H1 (cell line): ENCODE measurements at regions not wholly inside any gene's neighbourhood (a gene's known extent, or its start where the extent isn't known, plus 50 kb on each side); places are given as distances from the start of the nearest gene placed in this dataset.

ENCODE experiments used
- CTCF ChIA-PET: fragments of 300-600 bp; sonication (Branson Sonifier 250); formaldehyde crosslinking; loops from one replicate; lab custom pipeline; 2021; ENCODE audit not compliant: partially characterized antibody; lab: Charles Lee
- POLR2A ChIA-PET: fragments of 300-600 bp; sonication (Branson Sonifier 250); formaldehyde crosslinking; loops from one replicate; lab custom pipeline; 2021; ENCODE audit warnings: inconsistent platforms; ENCODE audit not compliant: partially characterized antibody; lab: Charles Lee
- DNase-seq, 2 experiments: peaks; one replicate each; pipeline versions ENCODE4 v3.0.0 to v3.0.0-alpha.2; 2010 to 2022; ENCODE audit warnings: low spot score in 2 of 2, low read depth in 1 of 2, mixed read lengths in 1 of 2
- FAIRE-seq: peaks from 2 replicates; lab custom pipeline; 2011; peaks lifted over from hg19 to GRCh38; lab: Jason Lieb, UNC
- H2AFZ ChIP-seq: 2 replicates; pipeline ENCODE4 v1.8.1; 2012; ENCODE audit warnings: low read length, inconsistent platforms
- H2AK5ac ChIP-seq: 2 replicates; pipeline ENCODE4 v1.6.1; 2013; ENCODE audit warnings: low read depth, low read length
- H2BK120ac ChIP-seq: replicated peaks from 2 replicates; pipeline ENCODE3; 2013; ENCODE audit warnings: low read depth, low read length, inconsistent platforms
- H2BK12ac ChIP-seq: 2 replicates; pipeline ENCODE4 v1.6.1; 2013; ENCODE audit warnings: low read depth, low read length
- H2BK15ac ChIP-seq: 2 replicates; pipeline ENCODE4 v1.6.1; 2013; ENCODE audit warnings: low read length
- H2BK20ac ChIP-seq: 2 replicates; pipeline ENCODE4 v1.6.1; 2013; ENCODE audit warnings: low read length
- H2BK5ac ChIP-seq: 2 replicates; pipeline ENCODE4 v1.6.1; 2013; ENCODE audit warnings: low read depth, low read length
- H3K14ac ChIP-seq: 2 replicates; pipeline ENCODE4 v1.6.1; 2013; ENCODE audit warnings: inconsistent platforms; ENCODE audit not compliant: insufficient read length
- H3K18ac ChIP-seq: 2 replicates; pipeline ENCODE4 v1.6.1; 2013; ENCODE audit warnings: low read length; ENCODE audit errors: extremely low read depth
- H3K23ac ChIP-seq: 2 replicates; pipeline ENCODE4 v1.6.1; 2013; ENCODE audit warnings: inconsistent platforms; ENCODE audit not compliant: insufficient read length
- H3K23me2 ChIP-seq: 2 replicates; pipeline ENCODE4 v1.6.1; 2013; ENCODE audit warnings: low read depth, low read length
- H3K27ac ChIP-seq: 2 replicates; pipeline ENCODE4 v1.6.1; 2011; ENCODE audit warnings: low read depth, low read length, inconsistent platforms
- H3K27me3 ChIP-seq, 4 experiments: replicated peaks in 1 of 4; 1 replicate in 1 of 4; 2 replicates in 3 of 4; pipeline versions ENCODE4 v1.6.1 to v1.8.1; 2011 to 2013; ENCODE audit warnings: low read length in 3 of 4, mild to moderate bottlenecking in 3 of 4, inconsistent platforms in 2 of 4, mixed read lengths in 2 of 4, moderate library complexity in 1 of 4; ENCODE audit not compliant: control insufficient read depth in 3 of 4, insufficient read depth in 3 of 4; ENCODE audit errors: extremely low read depth in 1 of 4
- H3K36me3 ChIP-seq, 4 experiments: 2 replicates each; pipeline versions ENCODE4 v1.6.1 to v1.8.1; 2011 to 2013; ENCODE audit warnings: mild to moderate bottlenecking in 4 of 4, low read length in 3 of 4, moderate library complexity in 2 of 4, control low read depth in 1 of 4, inconsistent platforms in 1 of 4; ENCODE audit not compliant: insufficient read depth in 4 of 4, control insufficient read depth in 2 of 4
- H3K4ac ChIP-seq: replicated peaks from 2 replicates; pipeline ENCODE3; 2013; ENCODE audit warnings: low read length, low read depth, mixed read lengths, inconsistent platforms; ENCODE audit not compliant: insufficient read length
- H3K4me1 ChIP-seq, 4 experiments: replicated peaks in 1 of 4; 1 replicate in 1 of 4; 2 replicates in 3 of 4; pipeline versions ENCODE4 v1.6.1 to v1.8.1; 2011 to 2013; ENCODE audit warnings: low read length in 3 of 4, inconsistent platforms in 2 of 4, mixed read lengths in 1 of 4; ENCODE audit not compliant: insufficient read depth in 4 of 4, control insufficient read depth in 3 of 4
- H3K4me2 ChIP-seq, 2 experiments: 2 replicates each; pipeline versions ENCODE4 v1.6.1 to v1.8.1; 2011 to 2013; ENCODE audit warnings: low read depth in 2 of 2, low read length in 2 of 2, control low read depth in 1 of 2, inconsistent platforms in 1 of 2, mild to moderate bottlenecking in 1 of 2; ENCODE audit not compliant: insufficient read depth in 1 of 2
- H3K4me3 ChIP-seq, 4 experiments: fragments of 200-600, 300-600 bp in 1 of 4; sonication (generic), shearing (Covaris generic), sonication (Bioruptor Twin) in 1 of 4; 2 replicates each; pipeline versions ENCODE4 v1.5.1 to v1.8.1; 2011 to 2016; ENCODE audit warnings: low read length in 4 of 4, low read depth in 3 of 4, control low read depth in 2 of 4, inconsistent platforms in 2 of 4, mild to moderate bottlenecking in 2 of 4, mixed read lengths in 1 of 4, moderate library complexity in 1 of 4; ENCODE audit not compliant: insufficient read depth in 2 of 4; ENCODE audit errors: extremely low read depth in 1 of 4
- H3K56ac ChIP-seq: replicated peaks from 2 replicates; pipeline ENCODE3; 2013; ENCODE audit warnings: low read depth, mild to moderate bottlenecking, mixed read lengths, low read length, inconsistent platforms; ENCODE audit not compliant: insufficient read length
- H3K79me1 ChIP-seq: 2 replicates; pipeline ENCODE4 v1.6.1; 2013; ENCODE audit warnings: low read depth, low read length, control low read depth
- H3K79me2 ChIP-seq, 2 experiments: 2 replicates each; pipeline versions ENCODE4 v1.6.1 to v1.8.1; 2012 to 2013; ENCODE audit warnings: low read length in 2 of 2, mild to moderate bottlenecking in 2 of 2, inconsistent platforms in 1 of 2; ENCODE audit not compliant: insufficient read depth in 2 of 2, control insufficient read depth in 1 of 2
- H3K9ac ChIP-seq, 4 experiments: replicated peaks in 1 of 4; 1 replicate in 1 of 4; 2 replicates in 3 of 4; pipeline versions ENCODE4 v1.6.1 to v1.8.1; 2011 to 2013; ENCODE audit warnings: low read depth in 3 of 4, low read length in 3 of 4, control low read depth in 2 of 4, mild to moderate bottlenecking in 2 of 4, moderate library complexity in 2 of 4, inconsistent platforms in 1 of 4; ENCODE audit errors: extremely low read depth in 1 of 4
- H3K9me3 ChIP-seq, 2 experiments: 2 replicates each; pipeline versions ENCODE4 v1.6.1 to v1.8.1; 2012 to 2013; ENCODE audit warnings: mild to moderate bottlenecking in 2 of 2, moderate library complexity in 2 of 2, control low read depth in 1 of 2, inconsistent platforms in 1 of 2, low read depth in 1 of 2, low read length in 1 of 2, mixed read lengths in 1 of 2; ENCODE audit not compliant: insufficient read depth in 2 of 2
- H4K20me1 ChIP-seq, 2 experiments: replicated peaks in 1 of 2; 2 replicates each; pipeline versions ENCODE3 to v1.8.1; 2011 to 2013; ENCODE audit warnings: inconsistent platforms in 2 of 2, low read length in 2 of 2, mild to moderate bottlenecking in 1 of 2; ENCODE audit not compliant: insufficient read depth in 2 of 2, control insufficient read depth in 1 of 2
- H4K5ac ChIP-seq: 2 replicates; pipeline ENCODE4 v1.6.1; 2013; ENCODE audit warnings: low read length, low read depth, mixed read lengths, inconsistent platforms; ENCODE audit not compliant: insufficient read length
- H4K8ac ChIP-seq: 2 replicates; pipeline ENCODE4 v1.8.0; 2013; ENCODE audit warnings: mild to moderate bottlenecking, moderate library complexity, low read length, inconsistent platforms; ENCODE audit not compliant: insufficient read depth; ENCODE audit errors: extremely low read depth
- H4K91ac ChIP-seq: replicated peaks from 2 replicates; pipeline ENCODE3; 2013; ENCODE audit warnings: low read length, mixed read lengths, inconsistent platforms; ENCODE audit not compliant: insufficient read length
- CTBP2 ChIP-seq: IDR thresholded peaks from 2 replicates; pipeline ENCODE4 v1.7.0; 2011; ENCODE audit warnings: borderline replicate concordance, mild to moderate bottlenecking, moderate library complexity, mixed read lengths, low read length; ENCODE audit not compliant: insufficient read depth, insufficient read length
- EP300 ChIP-seq, 2 experiments: IDR thresholded peaks; 1 replicate in 1 of 2; 2 replicates in 1 of 2; pipeline ENCODE4 v1.6.1; 2011 to 2012; ENCODE audit warnings: low read depth in 2 of 2, low read length in 2 of 2, mild to moderate bottlenecking in 2 of 2, borderline replicate concordance in 1 of 2, inconsistent platforms in 1 of 2, moderate library complexity in 1 of 2
- HDAC2 ChIP-seq, 2 experiments: fragments of 300-600 bp in 1 of 2; sonication (generic) in 1 of 2; IDR thresholded peaks; 2 replicates each; pipeline ENCODE4 v1.6.1; 2011 to 2012; ENCODE audit warnings: low read depth in 2 of 2, low read length in 2 of 2, mild to moderate bottlenecking in 2 of 2, moderate library complexity in 2 of 2, borderline replicate concordance in 1 of 2, inconsistent platforms in 1 of 2
- JUND ChIP-seq: IDR thresholded peaks from 2 replicates; pipeline ENCODE4 v1.6.1; 2011; ENCODE audit warnings: mild to moderate bottlenecking, improper control_type of control experiment, low read length
- KDM5A ChIP-seq: fragments of 200-600 bp; IDR thresholded peaks from 2 replicates; pipeline ENCODE4 v1.7.1; 2012; ENCODE audit warnings: mild to moderate bottlenecking, low read length, inconsistent platforms, mixed read lengths
- RBBP5 ChIP-seq: IDR thresholded peaks from 2 replicates; pipeline ENCODE4 v1.7.1; 2012; ENCODE audit warnings: low read depth, mild to moderate bottlenecking, inconsistent platforms, low read length, moderate library complexity, borderline replicate concordance
- RFX5 ChIP-seq: IDR thresholded peaks from 2 replicates; pipeline ENCODE4 v1.6.1; 2011; ENCODE audit warnings: low read depth, low read length, improper control_type of control experiment, borderline replicate concordance
- SIX5 ChIP-seq: IDR thresholded peaks from 2 replicates; pipeline ENCODE4 v1.6.1; 2011; ENCODE audit warnings: mild to moderate bottlenecking, low read depth, low read length
- SUZ12 ChIP-seq: fragments of 200-600 bp; sonication (generic); IDR thresholded peaks from 2 replicates; pipeline ENCODE4 v1.6.1; 2012; ENCODE audit warnings: mild to moderate bottlenecking, inconsistent platforms, low read length, moderate library complexity, mixed read lengths
- ZNF274 ChIP-seq: IDR thresholded peaks from 2 replicates; pipeline ENCODE4 v1.7.0; 2012; ENCODE audit warnings: low read length, borderline replicate concordance; ENCODE audit errors: extremely low read depth
- WGBS, 2 experiments: shearing (Covaris generic) in 1 of 2; methylation state at CpG; one replicate each; pipeline versions ENCODE4 v1.1.6 to v1.1.7; 2013 to 2015; ENCODE audit warnings: low lambda C conversion rate in 2 of 2, mixed read lengths in 2 of 2, inconsistent platforms in 1 of 2, low coverage in 1 of 2, missing lambda C conversion rate in 1 of 2; ENCODE audit not compliant: insufficient replicate concordance in 2 of 2, insufficient coverage in 1 of 2, insufficient read length in 1 of 2; ENCODE audit errors: extremely low coverage in 1 of 2, missing lambda C conversion rate in 1 of 2; 5-methylcytosine and 5-hydroxymethylcytosine counted together
- TF ChIP-seq, protein P1 (sequence below), 3 experiments: IDR thresholded peaks; 1 replicate in 2 of 3; 2 replicates in 1 of 3; pipeline versions ENCODE4 v1.5.1 to v1.6.1; 2011; ENCODE audit warnings: low read length in 3 of 3, mild to moderate bottlenecking in 3 of 3, inconsistent platforms in 2 of 3, low read depth in 1 of 3, moderate library complexity in 1 of 3; ENCODE audit not compliant: insufficient read depth in 1 of 3; ENCODE audit errors: control extremely low read depth in 1 of 3

DNA sequence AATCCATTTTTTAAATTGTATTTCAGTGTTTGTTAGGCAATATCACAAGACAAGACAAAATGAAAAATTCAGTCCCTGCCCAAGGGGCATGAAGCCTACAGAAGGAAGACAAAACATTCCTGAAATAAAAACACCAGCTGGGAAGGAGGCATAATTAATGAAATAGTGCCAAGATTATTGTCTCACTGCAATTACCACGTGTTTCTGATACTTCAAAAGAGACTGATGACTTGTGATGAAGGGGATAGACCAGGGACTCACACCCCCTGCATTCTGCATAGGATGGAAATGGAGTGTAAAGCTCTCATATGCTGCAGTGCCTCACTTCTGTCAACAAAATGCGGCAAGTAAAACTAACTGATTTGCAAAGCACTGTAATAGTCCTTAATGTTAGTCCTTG is 178.1 kb downstream of the BARD1 start:
- Histone ChIP-seq H3K9ac (no peak overlapping the region), H3K23ac (no peak overlapping the region), H3K18ac (no peak overlapping the region), H3K36me3 (no peaks in the 10 kb centered on the region), H4K5ac (no peak overlapping the region), H2AK5ac (no peak overlapping the region), H4K8ac (no peak overlapping the region), H3K4me1 (no peaks in the 10 kb centered on the region), H3K4ac (no peak overlapping the region), H2BK20ac (no peak overlapping the region), H2BK12ac (no peak overlapping the region), H3K79me2 (no peaks in the 10 kb centered on the region), H2AFZ (no peak overlapping the region), H3K27ac (no peak overlapping the region), H3K23me2 (no peaks in the 10 kb centered on the region), H3K4me3 (no peak overlapping the region), H4K91ac (no peak overlapping the region), H3K56ac (no peak overlapping the region), H3K79me1 (no peaks in the 10 kb centered on the region), H3K14ac (no peak overlapping the region), H2BK5ac (no peak overlapping the region), H2BK15ac (no peak overlapping the region), H4K20me1 (no peaks in the 10 kb centered on the region), H3K9me3 (no peaks in the 10 kb centered on the region), H3K4me2 (no peak overlapping the region), H3K27me3 (no peaks in the 10 kb centered on the region), H2BK120ac (no peak overlapping the region)
- 69% methylated on average over 2 of the region's 2 CpGs; no CpG with 5 or more reads in 1 of the 2 experiments for WGBS, 2 experiments
- CTCF ChIA-PET = interaction anchor here (0.6 kb wide), 1 partner anchor 321 kb away, joined by 3 read pairs; no protein-coding TSS in a partner anchor
- POLR2A ChIA-PET = no interaction called here
- DNase-seq (no peak), FAIRE-seq (no peak)
- TF ChIP-seq CTBP2 = no peak
- TF ChIP-seq HDAC2 (IDR thresholded peaks at IDR 0.05; ENCODE audit: borderline replicate concordance in 1 of 2, low read depth in 2 of 2, low read length in 2 of 2) = no peak
- TF ChIP-seq, protein P1, sequence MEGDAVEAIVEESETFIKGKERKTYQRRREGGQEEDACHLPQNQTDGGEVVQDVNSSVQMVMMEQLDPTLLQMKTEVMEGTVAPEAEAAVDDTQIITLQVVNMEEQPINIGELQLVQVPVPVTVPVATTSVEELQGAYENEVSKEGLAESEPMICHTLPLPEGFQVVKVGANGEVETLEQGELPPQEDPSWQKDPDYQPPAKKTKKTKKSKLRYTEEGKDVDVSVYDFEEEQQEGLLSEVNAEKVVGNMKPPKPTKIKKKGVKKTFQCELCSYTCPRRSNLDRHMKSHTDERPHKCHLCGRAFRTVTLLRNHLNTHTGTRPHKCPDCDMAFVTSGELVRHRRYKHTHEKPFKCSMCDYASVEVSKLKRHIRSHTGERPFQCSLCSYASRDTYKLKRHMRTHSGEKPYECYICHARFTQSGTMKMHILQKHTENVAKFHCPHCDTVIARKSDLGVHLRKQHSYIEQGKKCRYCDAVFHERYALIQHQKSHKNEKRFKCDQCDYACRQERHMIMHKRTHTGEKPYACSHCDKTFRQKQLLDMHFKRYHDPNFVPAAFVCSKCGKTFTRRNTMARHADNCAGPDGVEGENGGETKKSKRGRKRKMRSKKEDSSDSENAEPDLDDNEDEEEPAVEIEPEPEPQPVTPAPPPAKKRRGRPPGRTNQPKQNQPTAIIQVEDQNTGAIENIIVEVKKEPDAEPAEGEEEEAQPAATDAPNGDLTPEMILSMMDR (IDR thresholded peaks at IDR 0.05; ENCODE audit: control extremely low read depth in 1 of 3, insufficient read depth in 1 of 3, low read depth in 1 of 3, low read length in 3 of 3) = no peak
- no peak for TF ChIP-seq SUZ12
- TF ChIP-seq ZNF274 = no peak
- TF ChIP-seq EP300 (IDR thresholded peaks at IDR 0.05; ENCODE audit: borderline replicate concordance in 1 of 2, low read depth in 2 of 2, low read length in 2 of 2) = no peak
- TF ChIP-seq RFX5 = no peak
- no peak for TF ChIP-seq SIX5
- TF ChIP-seq KDM5A = no peak
- TF ChIP-seq RBBP5 = no peak
- TF ChIP-seq JUND = no peak
